GM12872 (cell line): ENCODE measurements at regions not wholly inside any gene's neighbourhood (a gene's known extent, or its start where the extent isn't known, plus 50 kb on each side); places are given as distances from the start of the nearest gene placed in this dataset.

Experiments
- CTCF ChIP-seq: IDR thresholded peaks from 3 replicates; pipeline ENCODE4 v1.5.1; 2011; ENCODE audit warnings: low read depth, mild to moderate bottlenecking, low read length, moderate library complexity; ENCODE audit not compliant: insufficient read depth

- no peak for TF ChIP-seq CTCF
These were observed 229.9 kb downstream of the SOX3 start for GRCh38 chrX:140274811-140275525.

- TF ChIP-seq CTCF, result no peak
These were observed 230.9 kb downstream of the SOX3 start for GRCh38 chrX:140273921-140274320.

- TF ChIP-seq CTCF, result no peak
These were observed 254.5 kb downstream of the SOX3 start for GRCh38 chrX:140250391-140250790.

- TF ChIP-seq CTCF, result no peak
These were observed 255.8 kb downstream of the SOX3 start for GRCh38 chrX:140249088-140249487.

- TF ChIP-seq CTCF, result no peak
These were observed 263.9 kb upstream of the CXorf66 start for GRCh38 chrX:140229191-140229590.

GRCh38 chrX:140206657-140207056 is 241.3 kb upstream of the CXorf66 start:
- no peak for TF ChIP-seq CTCF

GRCh38 chrX:140190441-140191108 is 225.3 kb upstream of the CXorf66 start:
- no peak for TF ChIP-seq CTCF
